Keratinocyte (primary cell): ENCODE measurements at regions not wholly inside any gene's neighbourhood (a gene's known extent, or its start where the extent isn't known, plus 50 kb on each side); places are given as distances from the start of the nearest gene placed in this dataset.

Experiments used
- DNase-seq: peaks from one replicate; pipeline ENCODE4 v3.0.0-alpha.2; 2011; ENCODE audit warnings: low read depth, missing footprints, low spot score
- FAIRE-seq: peaks from 2 replicates; lab custom pipeline; 2011; peaks lifted over from hg19 to GRCh38; lab: Jason Lieb, UNC
- H2AFZ ChIP-seq: 2 replicates; pipeline ENCODE4 v1.6.0; 2012; ENCODE audit warnings: low read length, control low read depth, inconsistent platforms; ENCODE audit not compliant: control insufficient read depth
- H3K27ac ChIP-seq: 2 replicates; pipeline ENCODE4 v1.5.1; 2011; ENCODE audit warnings: low read length; ENCODE audit not compliant: control insufficient read depth, insufficient read depth
- H3K27me3 ChIP-seq: 3 replicates; pipeline ENCODE4 v1.6.0; 2011; ENCODE audit warnings: low read length; ENCODE audit not compliant: control insufficient read depth, insufficient read depth; ENCODE audit errors: extremely low read depth
- H3K36me3 ChIP-seq, 2 experiments: 2 replicates in 1 of 2; 3 replicates in 1 of 2; pipeline ENCODE4 v1.5.1; 2011; ENCODE audit warnings: low read length in 2 of 2, mild to moderate bottlenecking in 1 of 2; ENCODE audit not compliant: control insufficient read depth in 2 of 2, insufficient read depth in 2 of 2; ENCODE audit errors: extremely low read depth in 1 of 2
- H3K4me1 ChIP-seq: 3 replicates; pipeline ENCODE4 v1.5.1; 2011; ENCODE audit warnings: low read length; ENCODE audit not compliant: control insufficient read depth, insufficient read depth; ENCODE audit errors: extremely low read depth
- H3K4me2 ChIP-seq: 3 replicates; pipeline ENCODE4 v1.6.0; 2011; ENCODE audit warnings: low read depth, low read length; ENCODE audit not compliant: control insufficient read depth, insufficient read depth; ENCODE audit errors: extremely low read depth
- H3K4me3 ChIP-seq, 3 experiments: fragments of 200-600 bp in 1 of 3; sonication (generic) in 1 of 3; 2 replicates in 2 of 3; 3 replicates in 1 of 3; pipeline ENCODE4 v1.5.1; 2011 to 2016; ENCODE audit warnings: low read length in 3 of 3, mild to moderate bottlenecking in 3 of 3, control low read depth in 2 of 3, inconsistent platforms in 1 of 3, low read depth in 1 of 3, mixed read lengths in 1 of 3, mixed run types in 1 of 3, moderate library complexity in 1 of 3; ENCODE audit not compliant: control insufficient read depth in 2 of 3, insufficient read depth in 2 of 3; ENCODE audit errors: extremely low read depth in 1 of 3
- H3K79me2 ChIP-seq: 2 replicates; pipeline ENCODE4 v1.6.0; 2012; ENCODE audit warnings: low read length; ENCODE audit not compliant: control insufficient read depth, insufficient read depth
- H3K9ac ChIP-seq: 3 replicates; pipeline ENCODE4 v1.6.0; 2011; ENCODE audit warnings: low read length; ENCODE audit not compliant: control insufficient read depth, insufficient read depth; ENCODE audit errors: extremely low read depth
- H3K9me1 ChIP-seq: 3 replicates; pipeline ENCODE4 v1.6.0; 2011; ENCODE audit warnings: low read length; ENCODE audit not compliant: control insufficient read depth, insufficient read depth; ENCODE audit errors: extremely low read depth
- H3K9me3 ChIP-seq: 2 replicates; pipeline ENCODE4 v1.5.1; 2012; ENCODE audit warnings: low read depth, low read length; ENCODE audit not compliant: control insufficient read depth
- H4K20me1 ChIP-seq: 3 replicates; pipeline ENCODE4 v1.6.0; 2011; ENCODE audit warnings: low read length; ENCODE audit not compliant: control insufficient read depth, insufficient read depth; ENCODE audit errors: extremely low read depth
- CTCF ChIP-seq, 3 experiments: IDR thresholded peaks in 1 of 3; conservative IDR thresholded peaks in 1 of 3; optimal IDR thresholded peaks in 1 of 3; 2 replicates in 2 of 3; 3 replicates in 1 of 3; pipeline versions ENCODE3 to v1.5.1; 2011; ENCODE audit warnings: low read length in 3 of 3, mild to moderate bottlenecking in 3 of 3, moderate library complexity in 2 of 3, control low read depth in 1 of 3, inconsistent platforms in 1 of 3; ENCODE audit not compliant: insufficient read depth in 2 of 3; ENCODE audit errors: extremely low read depth in 1 of 3
- EZH2 ChIP-seq: IDR thresholded peaks from one replicate; pipeline ENCODE4 v1.6.1; 2012; ENCODE audit warnings: inconsistent platforms, mild to moderate bottlenecking, low read length, moderate library complexity
- dilution Hi-C: fragments of 300-500 bp; cut with MboI; formaldehyde crosslinking; loops from one replicate; pipeline ENCODE4 v1.7.0; 2020; ENCODE audit warnings: low sequenced_read_pairs; ENCODE audit not compliant: extremely low pct_ligation_motif_present

GRCh38 chr6:14881398-14881797, 364.5 kb upstream of the JARID2 start:
- peaks cover 9% of the 10 kb centered on the region for H3K4me1 ChIP-seq
- H3K9ac ChIP-seq: no peak overlapping the region
- H3K79me2 ChIP-seq: no peaks in the 10 kb centered on the region
- H4K20me1 ChIP-seq: no peaks in the 10 kb centered on the region
- DNase-seq (no peak), FAIRE-seq (no peak)
- no peak overlapping the region for H2AFZ ChIP-seq
- H3K9me3 ChIP-seq: no peaks in the 10 kb centered on the region
- no peak overlapping the region for H3K4me2 ChIP-seq
- no peak overlapping the region for H3K4me3 ChIP-seq
- H3K36me3 ChIP-seq: no peaks in the 10 kb centered on the region
- TF ChIP-seq EZH2 (no peak), CTCF (optimal IDR thresholded peaks at IDR 0.05 in 1 of 3, IDR thresholded peaks at IDR 0.05 in 1 of 3, conservative IDR thresholded peaks at IDR 0.05 in 1 of 3; ENCODE audit: extremely low read depth in 1 of 3, insufficient read depth in 2 of 3, low read length in 3 of 3) (no peak)
- no peak overlapping the region for H3K27ac ChIP-seq
- dilution Hi-C loops: no loop called here
- no peaks in the 10 kb centered on the region for H3K9me1 ChIP-seq
- H3K27me3 ChIP-seq: no peaks in the 10 kb centered on the region

- Histone ChIP-seq H3K9me1 (no peaks in the 10 kb centered on the region), H4K20me1 (no peaks in the 10 kb centered on the region), H3K9ac (no peak overlapping the region), H3K36me3 (no peaks in the 10 kb centered on the region), H3K4me3 (no peak overlapping the region), H3K79me2 (no peaks in the 10 kb centered on the region), H2AFZ (no peak overlapping the region), H3K4me2 (no peak overlapping the region), H3K27ac (no peak overlapping the region), H3K9me3 (no peaks in the 10 kb centered on the region), H3K4me1 (no peaks in the 10 kb centered on the region), H3K27me3 (no peaks in the 10 kb centered on the region)
- DNase-seq (no peak), FAIRE-seq (no peak)
- no peak for TF ChIP-seq EZH2
- no peak for TF ChIP-seq CTCF (optimal IDR thresholded peaks at IDR 0.05 in 1 of 3, IDR thresholded peaks at IDR 0.05 in 1 of 3, conservative IDR thresholded peaks at IDR 0.05 in 1 of 3; ENCODE audit: extremely low read depth in 1 of 3, insufficient read depth in 2 of 3, low read length in 3 of 3)
- dilution Hi-C loops: no loop called here
These were observed 363.4 kb upstream of the JARID2 start for GRCh38 chr6:14882394-14883026.
